Stimulated activated CD8-positive, alpha-beta memory T cell treated with anti-CD3 and anti-CD28 coated beads, Interleukin-4, amount 100 ng/mL, for 24 hours (primary cell): ENCODE measurements at regions not wholly inside any gene's neighbourhood (a gene's known extent, or its start where the extent isn't known, plus 50 kb on each side); places are given as distances from the start of the nearest gene placed in this dataset.
"Not testable (repeated sequence)": the region's sequence is repeated elsewhere in the genome, so short reads cannot be mapped to it uniquely, and the experiment has no call there.

Experiments
- DNase-seq: peaks from one replicate; pipeline ENCODE4 v3.0.0-alpha.2; 2020; ENCODE audit warnings: low read depth

- no peak for DNase-seq
Measured at GRCh38 chr22:48418831-48419230, 1408.8 kb downstream of the BRD1 start.

DNA sequence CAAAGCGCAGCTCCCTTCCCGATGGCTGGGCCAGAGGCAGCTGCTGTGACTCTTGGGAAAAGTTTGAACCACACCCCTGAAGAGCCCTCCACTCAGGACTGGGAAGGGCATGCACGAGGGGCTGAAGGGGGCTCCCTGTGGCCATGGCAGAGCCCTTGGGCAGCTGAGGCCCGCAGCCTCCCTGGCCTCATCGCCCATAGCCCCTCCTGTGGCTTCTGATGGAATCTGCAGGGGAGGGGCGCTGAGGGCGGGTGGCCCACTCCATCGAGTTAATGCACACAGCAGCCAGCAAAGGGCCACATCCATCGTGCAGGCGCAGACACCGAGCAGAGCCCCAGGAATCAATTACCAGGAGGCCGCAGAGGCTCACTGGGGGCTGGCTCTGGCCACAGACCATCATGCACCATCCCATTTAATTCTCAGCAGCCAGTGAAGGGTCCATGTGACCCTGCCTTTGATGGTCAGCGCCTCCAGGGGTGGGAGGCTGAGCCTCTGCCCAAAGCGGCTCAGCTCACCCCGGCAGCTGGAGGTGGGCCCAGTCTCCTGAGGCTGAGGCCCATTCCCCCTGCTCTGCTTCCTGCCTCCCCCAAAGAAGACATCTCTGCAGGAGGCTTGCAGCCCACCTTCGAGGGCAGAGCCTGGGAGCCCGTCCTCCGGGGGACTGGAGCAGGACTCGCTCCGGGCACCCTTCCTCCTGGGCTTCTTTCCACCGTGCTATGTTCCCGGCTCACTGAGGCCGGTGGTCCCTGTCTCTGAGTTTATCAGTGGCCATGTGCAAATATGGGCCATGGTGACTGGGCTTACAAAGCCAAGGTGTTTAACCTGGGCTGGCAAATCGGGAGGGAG lies 1410.2 kb downstream of the BRD1 start:
- no peak for DNase-seq

- DNase-seq: no peak
Measured at GRCh38 chr22:48416396-48417224, 1411.1 kb downstream of the BRD1 start.

GRCh38 chr22:48415520-48415919 lies 1412.2 kb downstream of the BRD1 start:
- no peak for DNase-seq

- DNase-seq: no peak
Measured at GRCh38 chr22:48414651-48415050, 1413.0 kb downstream of the BRD1 start.

DNA sequence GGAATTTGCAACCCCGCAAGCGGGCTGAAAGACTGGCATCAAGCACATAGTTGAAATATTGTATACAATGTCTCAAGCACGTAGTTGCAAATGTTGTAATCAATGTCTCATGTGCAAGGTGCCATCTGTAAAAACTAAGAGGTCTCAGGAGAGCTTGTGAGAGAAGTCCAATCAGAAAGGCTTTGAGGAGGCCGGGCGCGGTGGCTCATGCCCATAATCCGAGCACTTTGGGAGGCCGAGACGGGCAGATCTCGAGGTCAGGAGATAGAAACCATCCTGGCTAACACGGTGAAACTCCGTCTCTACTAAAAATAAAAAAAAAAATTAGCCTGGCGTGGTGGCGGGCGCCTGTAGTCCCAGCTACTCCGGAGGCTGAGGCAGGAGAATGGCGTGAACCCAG lies 1414.7 kb downstream of the BRD1 start:
- DNase-seq: not testable (repeated sequence)

- no peak for DNase-seq
Measured at GRCh38 chr22:48410536-48410935, 1417.1 kb downstream of the BRD1 start.

DNA sequence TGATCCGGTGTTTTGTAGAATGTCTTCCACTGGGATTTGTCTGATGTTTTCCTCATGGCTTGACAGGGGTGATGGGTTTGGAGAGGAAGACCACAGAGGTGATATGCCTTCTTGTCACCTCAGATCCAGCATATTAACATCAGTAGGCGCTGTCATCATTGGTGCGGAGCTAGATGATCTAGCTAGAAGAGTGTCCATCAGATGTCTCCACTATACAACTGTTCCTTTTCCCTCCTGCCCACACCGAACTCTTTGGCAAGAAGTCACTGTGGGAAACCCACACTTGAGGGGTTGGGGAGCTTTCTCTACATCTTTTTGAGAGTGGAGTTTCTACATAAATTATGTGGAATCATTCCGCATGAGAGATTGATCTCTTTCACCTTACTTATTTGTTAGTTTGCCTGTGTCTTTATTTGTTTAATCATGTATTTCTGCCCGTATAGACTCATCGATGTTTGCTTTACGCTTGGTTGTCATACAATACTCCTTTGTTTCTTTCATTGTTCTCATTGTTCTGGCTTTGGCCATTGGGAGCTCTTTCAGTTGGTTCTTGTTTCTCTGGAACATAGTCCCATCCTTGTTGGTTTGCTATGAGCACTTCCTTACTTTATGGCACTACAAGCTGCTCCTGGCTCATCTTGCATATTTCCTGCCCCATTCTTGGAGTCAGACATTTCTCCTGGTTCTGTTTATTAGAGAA lies 1420.3 kb downstream of the BRD1 start:
- DNase-seq: no peak

DNA sequence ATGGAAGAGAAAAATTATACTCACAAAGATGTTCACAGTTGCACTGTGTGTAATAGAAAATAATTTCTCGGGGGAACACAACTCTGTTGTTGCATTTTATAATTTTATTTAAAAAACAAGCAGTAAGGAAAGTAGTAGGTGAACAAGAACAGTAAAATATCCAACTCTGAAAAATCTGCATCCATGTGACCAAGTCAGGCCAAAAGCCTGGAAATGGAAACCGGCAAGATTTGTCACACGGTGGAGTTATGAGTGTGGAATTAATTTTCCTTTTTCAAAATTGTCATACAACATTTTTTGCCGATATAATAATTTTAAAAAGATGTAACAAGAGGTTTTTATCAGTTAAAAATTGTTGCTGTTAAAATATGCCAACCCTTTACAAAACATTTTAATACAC lies 1421.5 kb downstream of the BRD1 start:
- no peak for DNase-seq

GRCh38 chr22:48405741-48406140 lies 1421.9 kb downstream of the BRD1 start:
- DNase-seq: no peak

GRCh38 chr22:48404801-48405447 lies 1422.7 kb downstream of the BRD1 start:
- DNase-seq: no peak

DNA sequence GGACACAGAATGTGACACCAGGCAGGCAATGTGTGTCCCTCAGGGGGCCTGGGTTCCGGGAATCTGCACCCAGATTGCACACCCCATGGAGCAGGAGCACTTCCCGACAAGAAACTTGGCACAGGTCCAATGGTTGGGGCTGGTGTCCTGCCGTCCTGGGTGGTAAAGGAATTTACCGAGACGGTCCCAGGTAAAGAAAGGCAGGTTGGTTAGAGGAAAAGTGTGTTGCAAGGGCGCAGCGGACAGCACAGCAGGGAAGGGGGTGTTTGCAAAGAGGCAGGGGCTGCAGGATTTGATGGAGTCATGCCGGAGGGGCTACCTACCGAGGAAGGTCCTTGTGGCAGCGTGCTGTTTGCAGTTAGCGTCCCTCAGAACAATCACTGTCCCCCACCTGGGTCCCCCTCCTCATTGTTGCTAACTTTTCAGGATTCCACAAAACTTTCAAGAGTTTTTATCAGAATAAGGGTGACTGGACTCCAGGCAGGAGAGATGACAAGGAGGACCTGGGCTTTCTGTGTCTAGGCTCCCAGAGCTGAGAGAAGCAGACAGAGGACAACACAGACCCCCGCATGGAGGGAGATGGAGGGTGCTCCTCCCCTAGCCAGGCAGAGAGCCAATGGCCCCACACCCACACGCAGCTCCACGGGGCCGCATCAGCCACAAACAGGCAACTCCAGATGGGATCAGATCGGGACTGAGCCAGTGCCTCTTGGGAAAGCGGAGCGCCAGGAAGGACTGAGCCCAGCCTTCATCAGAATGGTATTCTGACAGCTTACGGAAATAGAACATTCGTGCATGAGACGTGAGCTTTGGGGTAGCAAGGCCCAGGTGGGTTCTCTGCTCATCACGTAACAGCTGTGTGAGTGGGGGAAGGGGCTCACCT lies 1423.9 kb downstream of the BRD1 start:
- DNase-seq: no peak

GRCh38 chr22:48402591-48403031 lies 1425.1 kb downstream of the BRD1 start:
- no peak for DNase-seq

DNA sequence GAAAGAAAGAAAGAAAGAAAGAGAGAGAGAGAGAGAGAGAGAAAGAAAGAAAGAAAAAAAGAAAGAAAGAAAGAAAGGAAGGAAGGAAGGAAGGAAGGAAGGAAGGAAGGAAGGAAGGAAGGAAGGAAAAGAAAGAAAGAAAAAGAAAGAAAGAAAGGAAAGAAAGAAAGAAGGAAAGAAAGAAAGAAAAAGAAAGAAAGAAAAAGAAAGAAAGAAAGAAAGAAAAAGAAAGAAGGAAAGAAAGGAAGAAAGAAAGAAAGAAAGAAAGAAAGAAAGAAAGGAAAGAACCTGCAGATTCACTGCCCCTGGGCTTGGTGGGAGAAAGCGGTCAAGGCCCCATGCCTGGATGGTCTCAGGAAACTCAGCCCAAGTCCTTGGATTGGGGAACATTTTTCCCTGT lies 1426.2 kb downstream of the BRD1 start:
- not testable (repeated sequence) for DNase-seq

GRCh38 chr22:48398181-48398905 lies 1429.3 kb downstream of the BRD1 start:
- DNase-seq: no peak

DNA sequence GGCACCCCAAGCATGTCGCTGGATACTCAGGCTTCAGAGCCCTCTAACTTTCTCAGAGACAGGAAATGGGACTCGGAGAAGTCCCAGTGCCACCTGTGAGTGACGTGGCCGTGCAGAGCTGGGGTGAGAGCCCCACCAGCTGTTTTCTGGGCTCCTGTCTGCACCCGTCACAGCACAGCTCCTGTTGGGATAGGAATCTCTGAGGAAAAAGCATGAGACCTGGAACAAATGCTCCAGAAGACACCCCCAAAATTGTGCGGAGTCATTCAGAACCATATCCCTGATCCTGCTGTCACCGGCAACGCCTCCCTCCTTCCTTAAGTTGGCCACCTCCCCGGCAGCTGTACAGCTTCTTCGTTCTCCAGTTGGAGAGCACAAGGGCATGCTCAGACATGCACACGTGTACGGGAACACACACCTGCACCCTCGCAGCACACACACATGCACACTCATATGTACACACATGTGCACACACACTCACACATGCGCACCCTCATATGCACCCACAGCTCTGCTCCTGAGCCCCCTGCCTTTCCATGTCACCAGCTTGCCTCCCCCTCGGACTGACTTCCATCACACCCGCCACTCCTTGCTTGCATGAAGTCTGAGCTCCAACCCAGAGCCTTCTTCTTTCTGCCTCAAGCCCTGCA lies 1430.0 kb downstream of the BRD1 start:
- no peak for DNase-seq

GRCh38 chr22:48396785-48397530 lies 1430.7 kb downstream of the BRD1 start:
- DNase-seq: no peak

DNA sequence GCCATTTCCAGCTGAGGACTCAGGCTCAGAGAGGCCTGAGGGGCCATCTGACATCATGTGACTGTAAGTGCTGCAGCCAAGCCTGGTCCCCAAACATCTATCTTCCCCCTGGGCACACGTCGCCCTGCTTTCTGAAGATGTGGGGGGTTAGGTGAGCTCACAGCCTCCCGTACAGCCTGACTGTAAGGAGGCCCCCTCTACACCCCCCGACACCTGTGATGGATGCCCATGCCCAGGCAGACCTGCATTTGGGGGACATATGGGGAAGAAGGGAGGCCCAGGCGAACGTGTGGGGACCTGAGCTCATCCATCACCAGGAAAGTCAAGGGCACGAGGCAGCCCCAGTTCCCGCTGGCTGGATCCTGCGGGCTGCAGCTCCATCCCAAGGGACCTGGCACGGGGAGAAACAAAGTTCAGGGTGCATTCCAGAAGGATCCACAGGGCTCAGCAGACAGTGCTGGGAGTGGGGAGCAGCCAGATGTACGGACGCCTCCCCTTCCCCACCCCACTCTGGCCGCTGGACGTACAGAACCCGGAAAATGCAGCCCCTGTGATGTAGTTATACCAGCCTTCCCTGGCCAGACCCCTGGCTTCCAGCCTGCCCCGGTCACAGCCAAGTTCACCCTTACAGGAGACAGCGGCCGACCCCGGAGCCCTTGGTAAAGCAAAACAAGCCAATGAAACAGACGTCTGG lies 1431.4 kb downstream of the BRD1 start:
- no peak for DNase-seq
